Fibroblast of the aortic adventitia (primary cell): ENCODE measurements at regions not wholly inside any gene's neighbourhood (a gene's known extent, or its start where the extent isn't known, plus 50 kb on each side); places are given as distances from the start of the nearest gene placed in this dataset.

Experiments used
- DNase-seq: peaks from one replicate; pipeline ENCODE4 v3.0.0-alpha.2; 2010; ENCODE audit warnings: low read depth
- H3K4me3 ChIP-seq: 2 replicates; pipeline ENCODE4 v1.5.1; 2011; ENCODE audit warnings: low read depth, mild to moderate bottlenecking, control low read depth, low read length, moderate library complexity
- CTCF ChIP-seq: IDR thresholded peaks from 2 replicates; pipeline ENCODE4 v1.5.1; 2011; ENCODE audit warnings: mild to moderate bottlenecking, low read length, control low read depth, inconsistent platforms; ENCODE audit not compliant: insufficient read depth

GRCh38 chr15:25186411-25186810 is 231.6 kb downstream of the SNRPN start:
- TF ChIP-seq CTCF, result no peak
- no peak overlapping the region for H3K4me3 ChIP-seq
- no peak for DNase-seq

GRCh38 chr15:25186906-25187645 is 232.3 kb downstream of the SNRPN start:
- no peak overlapping the region for H3K4me3 ChIP-seq
- TF ChIP-seq CTCF, result no peak
- DNase-seq, result no peak

- DNase-seq, result no peak
- no peak overlapping the region for H3K4me3 ChIP-seq
- no peak for TF ChIP-seq CTCF
Measured at GRCh38 chr15:25188051-25188450, 233.3 kb downstream of the SNRPN start.

- no peak overlapping the region for H3K4me3 ChIP-seq
- no peak for DNase-seq
- no peak for TF ChIP-seq CTCF
Measured at GRCh38 chr15:25188551-25189101, 233.8 kb downstream of the SNRPN start.

- H3K4me3 ChIP-seq, result no peak overlapping the region
- TF ChIP-seq CTCF, result no peak
- no peak for DNase-seq
Measured at GRCh38 chr15:25189551-25189950, 234.8 kb downstream of the SNRPN start.

GRCh38 chr15:25192651-25193050 is 237.9 kb downstream of the SNRPN start:
- no peak for DNase-seq
- H3K4me3 ChIP-seq, result no peak overlapping the region
- TF ChIP-seq CTCF, result no peak

- H3K4me3 ChIP-seq, result no peak overlapping the region
- TF ChIP-seq CTCF, result no peak
- no peak for DNase-seq
Measured at GRCh38 chr15:25207369-25207768, 231.5 kb downstream of the UBE3A start.
